Mesenchymal stem cell (in vitro differentiated cells and primary cell): ENCODE measurements at regions not wholly inside any gene's neighbourhood (a gene's known extent, or its start where the extent isn't known, plus 50 kb on each side); places are given as distances from the start of the nearest gene placed in this dataset.
"Not testable (repeated sequence)": the region's sequence is repeated elsewhere in the genome, so short reads cannot be mapped to it uniquely, and the experiment has no call there.

Experiments used
- DNase-seq: peaks from one replicate; pipeline ENCODE4 v3.0.0-alpha.2; 2013
- H2AFZ ChIP-seq: one replicate; pipeline ENCODE4 v1.6.1; 2013; ENCODE audit warnings: low read depth, mild to moderate bottlenecking, control low read depth, inconsistent platforms, low read length, moderate library complexity
- H2AK5ac ChIP-seq: 2 replicates; pipeline ENCODE4 v1.6.1; 2013; ENCODE audit warnings: low read length, moderate library complexity, mild to moderate bottlenecking, inconsistent platforms; ENCODE audit not compliant: severe bottlenecking
- H2BK120ac ChIP-seq: one replicate; pipeline ENCODE4 v1.6.1; 2013; ENCODE audit warnings: low read depth, mild to moderate bottlenecking, inconsistent platforms, low read length, moderate library complexity
- H2BK12ac ChIP-seq, 2 experiments: one replicate each; pipeline ENCODE4 v1.6.1; 2013; ENCODE audit warnings: inconsistent platforms in 2 of 2, low read length in 2 of 2, mild to moderate bottlenecking in 2 of 2, moderate library complexity in 2 of 2, control low read depth in 1 of 2
- H2BK15ac ChIP-seq: one replicate; pipeline ENCODE4 v1.6.1; 2013; ENCODE audit warnings: mild to moderate bottlenecking, low read depth, inconsistent platforms; ENCODE audit not compliant: poor library complexity, severe bottlenecking
- H2BK5ac ChIP-seq: 2 replicates; pipeline ENCODE4 v1.6.1; 2013; ENCODE audit warnings: low read depth, mild to moderate bottlenecking, low read length, control low read depth, inconsistent platforms; ENCODE audit not compliant: poor library complexity, severe bottlenecking
- H3K14ac ChIP-seq, 2 experiments: one replicate each; pipeline ENCODE4 v1.6.1; 2013; ENCODE audit warnings: inconsistent platforms in 2 of 2, low read length in 2 of 2, control low read depth in 1 of 2, mild to moderate bottlenecking in 1 of 2, moderate library complexity in 1 of 2
- H3K18ac ChIP-seq, 2 experiments: one replicate each; pipeline ENCODE4 v1.6.1; 2013; ENCODE audit warnings: inconsistent platforms in 2 of 2, low read length in 2 of 2, control low read depth in 1 of 2, low read depth in 1 of 2, mild to moderate bottlenecking in 1 of 2
- H3K23ac ChIP-seq, 2 experiments: one replicate each; pipeline ENCODE4 v1.6.1; 2013; ENCODE audit warnings: inconsistent platforms in 2 of 2, low read length in 2 of 2, mild to moderate bottlenecking in 2 of 2, moderate library complexity in 2 of 2, control low read depth in 1 of 2
- H3K27ac ChIP-seq: 2 replicates; pipeline ENCODE4 v1.5.1; 2013; ENCODE audit warnings: mild to moderate bottlenecking, moderate library complexity, low read length, control low read depth, inconsistent platforms; ENCODE audit not compliant: poor library complexity, severe bottlenecking
- H3K27me3 ChIP-seq, 2 experiments: 2 replicates each; pipeline versions ENCODE4 v1.6.1 to v1.7.0; 2013; ENCODE audit warnings: low read length in 2 of 2, mild to moderate bottlenecking in 2 of 2, moderate library complexity in 2 of 2, control low read depth in 1 of 2, inconsistent platforms in 1 of 2; ENCODE audit not compliant: control insufficient read depth in 1 of 2, insufficient read depth in 1 of 2
- H3K36me3 ChIP-seq, 2 experiments: 2 replicates each; pipeline versions ENCODE4 v1.6.1 to v1.7.0; 2013; ENCODE audit warnings: low read length in 2 of 2, control low read depth in 1 of 2, inconsistent platforms in 1 of 2, low read depth in 1 of 2, mild to moderate bottlenecking in 1 of 2; ENCODE audit not compliant: insufficient read depth in 2 of 2, control insufficient read depth in 1 of 2
- H3K4ac ChIP-seq, 2 experiments: one replicate each; pipeline ENCODE4 v1.6.1; 2013; ENCODE audit warnings: inconsistent platforms in 2 of 2, low read length in 2 of 2, mild to moderate bottlenecking in 2 of 2, moderate library complexity in 2 of 2, control low read depth in 1 of 2, low read depth in 1 of 2
- H3K4me1 ChIP-seq: 2 replicates; pipeline ENCODE4 v1.6.1; 2013; ENCODE audit warnings: low read depth, low read length, control low read depth; ENCODE audit not compliant: control insufficient read depth, insufficient read depth
- H3K4me2 ChIP-seq: 2 replicates; pipeline ENCODE4 v1.6.1; 2013; ENCODE audit warnings: low read length, mild to moderate bottlenecking, inconsistent platforms; ENCODE audit not compliant: poor library complexity, severe bottlenecking
- H3K4me3 ChIP-seq, 2 experiments: 2 replicates each; pipeline versions ENCODE4 v1.5.1 to v1.7.0; 2013; ENCODE audit warnings: low read length in 2 of 2, mild to moderate bottlenecking in 2 of 2, control low read depth in 1 of 2, low read depth in 1 of 2; ENCODE audit not compliant: insufficient read depth in 1 of 2
- H3K79me1 ChIP-seq: replicated peaks from 2 replicates; pipeline ENCODE4 v1.6.1; 2013; ENCODE audit warnings: mild to moderate bottlenecking, control low read depth, low read length, inconsistent platforms; ENCODE audit not compliant: poor library complexity, severe bottlenecking
- H3K9ac ChIP-seq: 2 replicates; pipeline ENCODE4 v1.7.0; 2013; ENCODE audit warnings: mild to moderate bottlenecking, low read length, moderate library complexity
- H3K9me3 ChIP-seq: 2 replicates; pipeline ENCODE4 v1.7.0; 2013; ENCODE audit warnings: mild to moderate bottlenecking, low read length; ENCODE audit not compliant: control insufficient read depth
- H4K8ac ChIP-seq: one replicate; pipeline ENCODE4 v1.6.1; 2013; ENCODE audit warnings: inconsistent platforms, mild to moderate bottlenecking, low read length, moderate library complexity
- H4K91ac ChIP-seq: one replicate; pipeline ENCODE4 v1.6.1; 2013; ENCODE audit warnings: mild to moderate bottlenecking, low read length, inconsistent platforms
- WGBS: methylation state at CpG from one replicate; pipeline ENCODE4 v1.1.7; 2013; ENCODE audit warnings: mixed read lengths; 5-methylcytosine and 5-hydroxymethylcytosine counted together

- H3K23ac ChIP-seq, result no peak overlapping the region
- H2BK5ac ChIP-seq, result no peak overlapping the region
- H2AK5ac ChIP-seq, result no peak overlapping the region
- no peak overlapping the region for H3K4ac ChIP-seq
- H3K4me2 ChIP-seq, result no peak overlapping the region
- no peak overlapping the region for H2BK120ac ChIP-seq
- no peak overlapping the region for H3K27ac ChIP-seq
- no peak overlapping the region for H3K9ac ChIP-seq
- H2AFZ ChIP-seq, result no peak overlapping the region
- no peak overlapping the region for H3K4me3 ChIP-seq
- H2BK12ac ChIP-seq, result no peak overlapping the region
- no peak overlapping the region for H3K14ac ChIP-seq
- no peak overlapping the region for H3K18ac ChIP-seq
- H4K8ac ChIP-seq, result no peak overlapping the region
- no peak for DNase-seq
- WGBS, result 60% methylated on average over 2 of the region's 2 CpGs
- no peaks in the 10 kb centered on the region for H3K79me1 ChIP-seq
- H3K4me1 ChIP-seq, result peaks cover 5% of the 10 kb centered on the region
- H3K36me3 ChIP-seq, result no peaks in the 10 kb centered on the region
- no peaks in the 10 kb centered on the region for H3K9me3 ChIP-seq
- H3K27me3 ChIP-seq, result peaks cover 0 to 4% of the 10 kb centered on the region in 2 experiments
- H4K91ac ChIP-seq, result no peak overlapping the region
- H2BK15ac ChIP-seq, result no peak overlapping the region
Measured at GRCh38 chr11:116043857-116044256, 539.6 kb upstream of the CADM1 start.

- H3K4me3 ChIP-seq, H3K14ac ChIP-seq, H2BK120ac ChIP-seq, DNase-seq, H3K4me1 ChIP-seq, H2BK12ac ChIP-seq, H3K18ac ChIP-seq, H3K27me3 ChIP-seq, H3K23ac ChIP-seq, H2BK15ac ChIP-seq, H3K9ac ChIP-seq, H3K79me1 ChIP-seq, H2BK5ac ChIP-seq, H3K9me3 ChIP-seq, H3K4ac ChIP-seq, H3K27ac ChIP-seq, H4K8ac ChIP-seq, H3K36me3 ChIP-seq, H2AFZ ChIP-seq, H2AK5ac ChIP-seq, H3K4me2 ChIP-seq, H4K91ac ChIP-seq: not testable (repeated sequence)
- 92% methylated on average over 5 of the region's 6 CpGs for WGBS
Measured at GRCh38 chr11:116043059-116043458, 538.8 kb upstream of the CADM1 start.

- H3K4me1 ChIP-seq, result peaks cover 7% of the 10 kb centered on the region
- no peak overlapping the region for H3K9ac ChIP-seq
- no peaks in the 10 kb centered on the region for H3K9me3 ChIP-seq
- no peaks in the 10 kb centered on the region for H3K27me3 ChIP-seq
- H2AFZ ChIP-seq, result no peak overlapping the region
- H3K14ac ChIP-seq, result no peak overlapping the region
- no peak overlapping the region for H2BK12ac ChIP-seq
- no peak overlapping the region for H3K4me3 ChIP-seq
- H2BK15ac ChIP-seq, result no peak overlapping the region
- H3K4me2 ChIP-seq, result no peak overlapping the region
- H3K36me3 ChIP-seq, result no peaks in the 10 kb centered on the region
- no peak overlapping the region for H2AK5ac ChIP-seq
- no peak overlapping the region for H2BK5ac ChIP-seq
- H3K18ac ChIP-seq, result no peak overlapping the region
- H3K4ac ChIP-seq, result no peak overlapping the region
- no peak for DNase-seq
- no peak overlapping the region for H4K91ac ChIP-seq
- no peaks in the 10 kb centered on the region for H3K79me1 ChIP-seq
- H2BK120ac ChIP-seq, result no peak overlapping the region
- no peak overlapping the region for H3K27ac ChIP-seq
- WGBS, result 82% methylated on average over 3 of the region's 4 CpGs
- no peak overlapping the region for H4K8ac ChIP-seq
- H3K23ac ChIP-seq, result no peak overlapping the region
Measured at GRCh38 chr11:116042146-116042545, 537.9 kb upstream of the CADM1 start.

- Histone ChIP-seq H3K36me3 (no peaks in the 10 kb centered on the region), H3K23ac (no peak overlapping the region), H3K4me2 (no peak overlapping the region), H3K9ac (no peak overlapping the region), H4K91ac (no peak overlapping the region), H2BK15ac (no peak overlapping the region), H2AFZ (no peak overlapping the region), H4K8ac (no peak overlapping the region), H3K27ac (no peak overlapping the region), H3K4me1 (peaks cover 2% of the 10 kb centered on the region), H3K14ac (no peak overlapping the region), H3K18ac (no peak overlapping the region), H2AK5ac (no peak overlapping the region), H2BK5ac (no peak overlapping the region), H3K4ac (no peak overlapping the region), H3K27me3 (no peaks in the 10 kb centered on the region), H2BK12ac (no peak overlapping the region), H3K79me1 (no peaks in the 10 kb centered on the region), H3K4me3 (no peak overlapping the region), H2BK120ac (no peak overlapping the region), H3K9me3 (no peaks in the 10 kb centered on the region)
- WGBS, result 73% methylated on average over 1 of the region's 2 CpGs
- DNase-seq, result no peak
Measured at GRCh38 chr11:116037861-116038260, 533.6 kb upstream of the CADM1 start.
